CD4-positive, alpha-beta T cell (primary cell): ENCODE measurements at regions not wholly inside any gene's neighbourhood (a gene's known extent, or its start where the extent isn't known, plus 50 kb on each side); places are given as distances from the start of the nearest gene placed in this dataset.
"Not testable (repeated sequence)": the region's sequence is repeated elsewhere in the genome, so short reads cannot be mapped to it uniquely, and the experiment has no call there.

Experiments
- ATAC-seq: fragments of 200-7000 bp; cut with Tn5 transposase; one replicate; pipeline ENCODE4 v1.10.0; 2022; ENCODE audit warnings: mild to moderate bottlenecking; ENCODE audit not compliant: poor library complexity
- CTCF ChIA-PET: fragments of 350-600 bp; sonication (Branson Sonifier 250); formaldehyde crosslinking; loops from one replicate; lab custom pipeline; 2021; ENCODE audit warnings: antibody characterized with exemption, inconsistent platforms; lab: Charles Lee
- POLR2A ChIA-PET: fragments of 350-600 bp; sonication (Branson Sonifier 250); formaldehyde crosslinking; loops from one replicate; lab custom pipeline; 2021; ENCODE audit warnings: antibody characterized with exemption, inconsistent platforms; lab: Charles Lee
- DNase-seq, 14 experiments: peaks; one replicate each; pipeline ENCODE4 v3.0.0-alpha.2; 2013 to 2020; ENCODE audit warnings: mixed read lengths in 2 of 14
- H3K27ac ChIP-seq, 2 donors: one replicate each; pipeline versions ENCODE4 v1.5.1 to v1.7.0; 2013; ENCODE audit warnings: low read length in 2 of 2, low read depth in 1 of 2, mild to moderate bottlenecking in 1 of 2
- H3K27me3 ChIP-seq, 2 experiments: 1 replicate in 1 of 2; 2 replicates in 1 of 2; pipeline versions ENCODE4 v1.6.1 to v1.7.0; 2013; ENCODE audit warnings: low read length in 2 of 2, control low read depth in 1 of 2, mild to moderate bottlenecking in 1 of 2, moderate library complexity in 1 of 2; ENCODE audit not compliant: insufficient read depth in 2 of 2, control insufficient read depth in 1 of 2
- H3K36me3 ChIP-seq: one replicate; pipeline ENCODE4 v1.6.1; 2013; ENCODE audit warnings: low read length, control low read depth; ENCODE audit not compliant: insufficient read depth
- H3K4me1 ChIP-seq: one replicate; pipeline ENCODE4 v1.6.1; 2013; ENCODE audit warnings: low read length, control low read depth; ENCODE audit not compliant: insufficient read depth
- H3K4me3 ChIP-seq: one replicate; pipeline ENCODE4 v1.5.1; 2013; ENCODE audit warnings: mild to moderate bottlenecking, low read length, moderate library complexity
- H3K9me3 ChIP-seq, 2 experiments: 1 replicate in 1 of 2; 2 replicates in 1 of 2; pipeline versions ENCODE4 v1.6.1 to v1.7.0; 2013; ENCODE audit warnings: low read length in 2 of 2, mild to moderate bottlenecking in 2 of 2, control low read depth in 1 of 2, moderate library complexity in 1 of 2; ENCODE audit not compliant: control insufficient read depth in 1 of 2, insufficient read depth in 1 of 2
- H3K27ac Mint-ChIP-seq: one replicate; pipeline ENCODE4 v1.8.0; 2020; ENCODE audit warnings: mixed read lengths
- H3K27me3 Mint-ChIP-seq: one replicate; pipeline ENCODE4 v1.8.0; 2021; ENCODE audit warnings: mixed read lengths
- H3K36me3 Mint-ChIP-seq: one replicate; pipeline ENCODE4 v1.8.0; 2021; ENCODE audit warnings: low read depth, mixed read lengths
- H3K4me1 Mint-ChIP-seq: one replicate; pipeline ENCODE4 v1.8.0; 2021; ENCODE audit warnings: low read depth, mixed read lengths
- H3K4me3 Mint-ChIP-seq: one replicate; pipeline ENCODE4 v1.8.0; 2020; ENCODE audit warnings: mild to moderate bottlenecking, mixed read lengths
- H3K9me3 Mint-ChIP-seq: one replicate; pipeline ENCODE4 v1.8.0; 2020; ENCODE audit warnings: mixed read lengths
- intact Hi-C, 2 experiments: fragments of 100-400 bp; cut with DNase I in 1 of 2; cut with micrococcal nuclease in 1 of 2; formaldehyde crosslinking; loops; one replicate each; pipeline versions ENCODE4 v1.15.1 to v1.9.0; 2023 to 2025; cut with DNase I, micrococcal nuclease
- TF ChIP-seq, protein P1 (sequence below): fragments of 200-600 bp; IDR thresholded peaks from one replicate; pipeline ENCODE4 v1.8.0; 2022; ENCODE audit warnings: antibody characterized with exemption, mild to moderate bottlenecking

DNA sequence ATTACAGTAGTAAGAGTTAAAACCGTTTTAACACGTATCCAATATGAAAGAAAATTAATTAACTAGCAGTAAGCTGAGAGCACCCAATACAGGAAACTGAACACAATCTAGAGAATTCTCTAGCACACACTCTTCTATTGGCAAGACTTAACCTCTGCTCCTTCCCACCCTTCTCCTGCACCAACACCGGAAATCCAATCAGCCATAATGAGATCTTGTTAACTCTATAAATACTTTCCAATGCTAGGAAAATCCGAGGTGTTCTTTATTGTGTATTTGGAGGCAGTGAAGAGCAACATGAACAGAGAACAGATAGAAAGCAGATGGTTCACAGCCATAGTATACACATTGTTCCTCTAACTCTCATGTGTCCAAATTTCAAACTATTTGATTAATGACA lies 591.7 kb downstream of the CETN3 start:
- Histone ChIP-seq H3K36me3 (no peaks in the 10 kb centered on the region), H3K4me3 (no peak overlapping the region), H3K27me3 (no peaks in the 10 kb centered on the region), H3K27ac (no peak overlapping the region), H3K4me1 (no peaks in the 10 kb centered on the region), H3K9me3 (no peaks in the 10 kb centered on the region)
- H3K4me3 Mint-ChIP-seq: no peak overlapping the region
- TF ChIP-seq, protein P1, sequence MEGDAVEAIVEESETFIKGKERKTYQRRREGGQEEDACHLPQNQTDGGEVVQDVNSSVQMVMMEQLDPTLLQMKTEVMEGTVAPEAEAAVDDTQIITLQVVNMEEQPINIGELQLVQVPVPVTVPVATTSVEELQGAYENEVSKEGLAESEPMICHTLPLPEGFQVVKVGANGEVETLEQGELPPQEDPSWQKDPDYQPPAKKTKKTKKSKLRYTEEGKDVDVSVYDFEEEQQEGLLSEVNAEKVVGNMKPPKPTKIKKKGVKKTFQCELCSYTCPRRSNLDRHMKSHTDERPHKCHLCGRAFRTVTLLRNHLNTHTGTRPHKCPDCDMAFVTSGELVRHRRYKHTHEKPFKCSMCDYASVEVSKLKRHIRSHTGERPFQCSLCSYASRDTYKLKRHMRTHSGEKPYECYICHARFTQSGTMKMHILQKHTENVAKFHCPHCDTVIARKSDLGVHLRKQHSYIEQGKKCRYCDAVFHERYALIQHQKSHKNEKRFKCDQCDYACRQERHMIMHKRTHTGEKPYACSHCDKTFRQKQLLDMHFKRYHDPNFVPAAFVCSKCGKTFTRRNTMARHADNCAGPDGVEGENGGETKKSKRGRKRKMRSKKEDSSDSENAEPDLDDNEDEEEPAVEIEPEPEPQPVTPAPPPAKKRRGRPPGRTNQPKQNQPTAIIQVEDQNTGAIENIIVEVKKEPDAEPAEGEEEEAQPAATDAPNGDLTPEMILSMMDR: no peak
- H3K27ac Mint-ChIP-seq: no peak overlapping the region
- intact Hi-C loops: no loop called here
- no peaks in the 10 kb centered on the region for H3K36me3 Mint-ChIP-seq
- ATAC-seq (no peak), DNase-seq (no peak)
- H3K9me3 Mint-ChIP-seq: peaks cover 7% of the 10 kb centered on the region
- ChIA-PET POLR2A (no interaction called here), CTCF (no interaction called here)
- H3K4me1 Mint-ChIP-seq: no peaks in the 10 kb centered on the region
- H3K27me3 Mint-ChIP-seq: no peaks in the 10 kb centered on the region

DNA sequence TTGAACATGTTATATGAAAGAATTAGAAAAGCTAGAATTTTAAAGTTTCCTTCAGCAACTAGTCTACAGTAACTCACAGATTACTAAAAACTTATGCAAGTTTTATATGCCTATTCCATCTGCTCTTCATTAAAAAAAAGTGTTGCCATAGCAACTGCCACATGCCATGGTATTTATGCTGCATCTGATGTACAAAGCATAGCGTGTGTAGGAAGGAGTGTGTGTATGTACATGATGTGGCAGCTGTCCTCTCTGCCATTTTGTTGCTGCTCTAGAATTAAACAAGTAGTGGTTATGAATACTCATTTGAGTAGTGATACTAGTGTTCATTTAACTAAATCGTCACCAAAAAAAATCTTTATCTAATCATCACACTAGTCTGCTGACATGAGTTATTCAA lies 593.5 kb downstream of the CETN3 start:
- DNase-seq (no peak), ATAC-seq (no peak)
- ChIA-PET CTCF (no interaction called here), POLR2A (no interaction called here)
- no peaks in the 10 kb centered on the region for H3K36me3 ChIP-seq
- no peak overlapping the region for H3K27ac ChIP-seq
- no peaks in the 10 kb centered on the region for H3K9me3 ChIP-seq
- no peak overlapping the region for H3K4me3 Mint-ChIP-seq
- no peaks in the 10 kb centered on the region for H3K27me3 Mint-ChIP-seq
- no peaks in the 10 kb centered on the region for H3K4me1 Mint-ChIP-seq
- H3K27ac Mint-ChIP-seq: no peak overlapping the region
- no peaks in the 10 kb centered on the region for H3K36me3 Mint-ChIP-seq
- no peaks in the 10 kb centered on the region for H3K4me1 ChIP-seq
- H3K4me3 ChIP-seq: no peak overlapping the region
- no peaks in the 10 kb centered on the region for H3K27me3 ChIP-seq
- TF ChIP-seq, protein P1: no peak
- H3K9me3 Mint-ChIP-seq: peaks cover 7% of the 10 kb centered on the region
- intact Hi-C loops: no loop called here

DNA sequence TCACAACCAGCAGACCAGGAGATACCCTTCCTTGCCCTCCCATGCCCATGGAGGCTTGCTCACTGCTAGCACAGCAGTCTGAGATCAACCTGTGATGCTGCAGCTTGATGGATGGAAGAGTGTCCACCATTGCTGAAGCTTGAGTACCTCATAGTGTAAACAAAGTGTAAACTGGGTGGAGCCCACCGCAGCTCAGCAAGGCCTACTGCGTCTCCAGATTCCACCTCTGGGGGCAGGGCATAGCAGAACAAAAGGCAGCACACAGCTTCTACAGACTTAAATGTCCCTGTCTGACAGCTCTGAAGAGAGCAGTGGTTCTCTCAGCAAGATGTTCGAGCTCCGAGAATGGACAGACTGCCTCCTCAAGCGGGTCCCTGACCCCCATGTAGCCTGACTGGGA lies 608.8 kb downstream of the CETN3 start:
- H3K27me3 Mint-ChIP-seq, H3K36me3 Mint-ChIP-seq, H3K27me3 ChIP-seq, H3K27ac ChIP-seq, H3K36me3 ChIP-seq, CTCF ChIA-PET, H3K4me1 Mint-ChIP-seq, intact Hi-C loops, H3K4me1 ChIP-seq, ATAC-seq, H3K4me3 ChIP-seq, H3K27ac Mint-ChIP-seq, H3K4me3 Mint-ChIP-seq, DNase-seq, H3K9me3 Mint-ChIP-seq, POLR2A ChIA-PET: not testable (repeated sequence)
- H3K9me3 ChIP-seq: peaks cover 0 to 11% of the 10 kb centered on the region in 2 experiments

DNA sequence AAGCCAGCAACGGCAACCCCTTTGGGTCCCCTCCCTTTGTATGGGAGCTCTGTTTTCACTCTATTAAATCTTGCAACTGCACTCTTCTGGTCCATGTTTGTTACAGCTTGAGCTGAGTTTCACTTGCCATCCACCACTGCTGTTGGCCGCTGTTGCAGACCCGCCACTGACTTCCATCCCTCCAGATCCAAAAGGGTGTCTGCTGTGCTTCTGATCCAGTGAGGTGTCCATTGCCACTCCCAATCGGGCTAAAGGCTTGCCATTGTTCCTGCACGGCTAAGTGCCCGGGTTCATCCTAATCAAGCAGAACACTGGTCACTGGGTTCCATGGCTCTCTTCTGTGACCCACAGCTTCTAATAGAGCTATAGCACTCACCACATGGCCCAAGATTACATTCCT lies 615.1 kb downstream of the CETN3 start:
- POLR2A ChIA-PET, H3K4me1 ChIP-seq, intact Hi-C loops, H3K36me3 Mint-ChIP-seq, H3K27ac ChIP-seq, H3K9me3 ChIP-seq, H3K4me3 ChIP-seq, H3K27ac Mint-ChIP-seq, CTCF ChIA-PET, H3K4me1 Mint-ChIP-seq, ATAC-seq, H3K27me3 Mint-ChIP-seq, DNase-seq, H3K27me3 ChIP-seq, H3K36me3 ChIP-seq, H3K9me3 Mint-ChIP-seq, H3K4me3 Mint-ChIP-seq: not testable (repeated sequence)

DNA sequence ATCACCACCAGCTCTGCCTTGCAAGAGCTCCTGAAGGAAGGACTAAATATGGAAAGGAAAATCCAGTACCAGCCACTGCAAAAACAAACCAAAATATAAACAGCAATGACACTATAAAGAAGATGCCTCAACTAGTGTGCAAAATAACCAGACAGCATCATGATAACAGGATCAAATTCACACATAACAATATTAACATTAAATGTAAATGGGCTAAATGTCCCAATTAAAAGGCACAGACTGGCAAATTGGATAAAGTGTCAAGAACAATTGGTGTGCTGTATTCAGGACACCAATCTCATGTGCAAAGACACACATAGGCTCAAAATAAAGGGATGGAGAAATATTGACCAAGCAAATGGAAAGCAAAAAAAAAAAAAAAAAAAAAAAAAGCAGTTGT lies 629.8 kb downstream of the CETN3 start:
- H3K36me3 ChIP-seq, H3K27me3 ChIP-seq, H3K4me3 ChIP-seq, POLR2A ChIA-PET, H3K9me3 ChIP-seq, H3K4me1 Mint-ChIP-seq, ATAC-seq, H3K27me3 Mint-ChIP-seq, H3K4me1 ChIP-seq, CTCF ChIA-PET, intact Hi-C loops, DNase-seq, H3K4me3 Mint-ChIP-seq, H3K36me3 Mint-ChIP-seq, H3K27ac ChIP-seq, H3K27ac Mint-ChIP-seq: not testable (repeated sequence)
- H3K9me3 Mint-ChIP-seq: peaks cover 30% of the 10 kb centered on the region
